ENCODE measurements at regions not wholly inside any gene's neighbourhood (a gene's known extent, or its start where the extent isn't known, plus 50 kb on each side); places are given as distances from the start of the nearest gene placed in this dataset.

GRCh38 chr10:59595593-59595992 is 114.1 kb downstream of the SLC16A9 start:
- H3K4me1 ChIP-seq = no peaks in the 10 kb centered on the region
- H3K4me3 ChIP-seq = no peak overlapping the region
- no peak overlapping the region for H3K27ac ChIP-seq
- H3K27me3 ChIP-seq = no peaks in the 10 kb centered on the region
- H3K36me3 ChIP-seq = no peaks in the 10 kb centered on the region
- no peak for DNase-seq
- no peaks in the 10 kb centered on the region for H3K9me3 ChIP-seq (replicated peaks)

DNA sequence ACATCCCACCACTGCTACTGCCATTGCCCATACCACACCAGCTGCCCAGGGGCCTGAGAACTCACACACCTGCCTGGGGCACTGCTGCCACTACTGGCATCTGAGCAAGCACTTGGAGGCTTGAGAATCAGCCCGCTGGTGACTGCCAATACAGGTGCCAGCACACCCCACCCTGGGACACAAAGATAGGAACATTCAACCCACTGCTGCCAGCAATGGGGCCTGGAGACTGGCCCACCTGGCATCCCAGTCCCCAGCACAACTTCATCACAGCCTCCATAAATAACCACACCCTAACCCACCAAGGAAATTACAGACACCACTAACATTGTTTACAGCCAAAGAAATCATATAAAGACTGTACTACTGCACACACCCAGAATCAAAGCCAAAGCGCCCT is 115.9 kb downstream of the SLC16A9 start:
- Histone ChIP-seq H3K4me3 (no peak overlapping the region), H3K27ac (no peak overlapping the region), H3K4me1 (no peaks in the 10 kb centered on the region), H3K36me3 (no peaks in the 10 kb centered on the region), H3K9me3 (replicated peaks) (no peaks in the 10 kb centered on the region), H3K27me3 (no peaks in the 10 kb centered on the region)
- DNase-seq = no peak

GRCh38 chr10:59589796-59590195 is 119.9 kb downstream of the SLC16A9 start:
- H3K27me3 ChIP-seq = no peaks in the 10 kb centered on the region
- no peaks in the 10 kb centered on the region for H3K9me3 ChIP-seq (replicated peaks)
- H3K36me3 ChIP-seq = no peaks in the 10 kb centered on the region
- H3K27ac ChIP-seq = no peak overlapping the region
- DNase-seq = no peak
- no peaks in the 10 kb centered on the region for H3K4me1 ChIP-seq
- no peak overlapping the region for H3K4me3 ChIP-seq

DNA sequence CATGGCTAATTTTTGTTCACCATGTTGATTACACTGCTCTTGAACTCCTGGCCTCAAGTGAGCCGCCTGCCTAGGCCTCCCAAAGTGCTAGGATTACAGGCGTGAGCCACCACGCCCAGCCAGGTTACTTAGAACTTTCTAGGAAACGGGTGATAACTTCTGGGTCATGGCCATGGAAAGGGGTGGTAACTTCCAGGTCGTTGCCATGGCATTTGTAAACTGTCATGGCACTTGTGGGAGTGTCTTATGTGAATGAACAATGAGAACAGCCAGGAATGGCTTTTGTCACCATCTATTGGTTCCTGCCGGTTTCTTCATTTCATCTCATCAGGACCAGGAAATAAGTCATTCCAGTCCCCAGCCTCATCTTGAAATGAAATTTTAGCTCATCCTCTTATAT is 120.9 kb downstream of the SLC16A9 start:
- DNase-seq = no peak
- Histone ChIP-seq H3K9me3 (replicated peaks) (no peaks in the 10 kb centered on the region), H3K4me3 (no peak overlapping the region), H3K27me3 (no peaks in the 10 kb centered on the region), H3K27ac (no peak overlapping the region), H3K36me3 (no peaks in the 10 kb centered on the region), H3K4me1 (no peaks in the 10 kb centered on the region)

DNA sequence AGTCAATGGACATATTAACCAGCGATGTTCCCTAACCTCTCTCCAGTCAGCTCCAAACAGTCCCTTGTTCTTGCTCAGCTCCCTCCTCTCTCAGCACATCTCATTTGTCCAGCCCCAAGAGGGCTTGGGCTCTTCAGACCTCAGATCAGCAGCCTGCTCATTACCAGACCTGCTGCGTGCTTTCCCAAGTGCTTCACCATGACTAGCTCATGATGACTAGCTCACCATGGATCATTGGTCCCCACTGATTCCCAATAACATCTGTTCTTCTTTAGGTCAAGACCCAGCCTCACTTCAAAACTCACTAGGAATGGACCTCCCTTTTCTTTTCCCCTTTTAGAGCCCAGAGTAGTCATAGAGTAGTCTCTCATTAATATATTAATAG is 121.9 kb downstream of the SLC16A9 start:
- H3K4me1 ChIP-seq = no peaks in the 10 kb centered on the region
- no peaks in the 10 kb centered on the region for H3K36me3 ChIP-seq
- DNase-seq = no peak
- H3K9me3 ChIP-seq (replicated peaks) = no peaks in the 10 kb centered on the region
- no peak overlapping the region for H3K4me3 ChIP-seq
- H3K27ac ChIP-seq = no peak overlapping the region
- H3K27me3 ChIP-seq = no peaks in the 10 kb centered on the region

DNA sequence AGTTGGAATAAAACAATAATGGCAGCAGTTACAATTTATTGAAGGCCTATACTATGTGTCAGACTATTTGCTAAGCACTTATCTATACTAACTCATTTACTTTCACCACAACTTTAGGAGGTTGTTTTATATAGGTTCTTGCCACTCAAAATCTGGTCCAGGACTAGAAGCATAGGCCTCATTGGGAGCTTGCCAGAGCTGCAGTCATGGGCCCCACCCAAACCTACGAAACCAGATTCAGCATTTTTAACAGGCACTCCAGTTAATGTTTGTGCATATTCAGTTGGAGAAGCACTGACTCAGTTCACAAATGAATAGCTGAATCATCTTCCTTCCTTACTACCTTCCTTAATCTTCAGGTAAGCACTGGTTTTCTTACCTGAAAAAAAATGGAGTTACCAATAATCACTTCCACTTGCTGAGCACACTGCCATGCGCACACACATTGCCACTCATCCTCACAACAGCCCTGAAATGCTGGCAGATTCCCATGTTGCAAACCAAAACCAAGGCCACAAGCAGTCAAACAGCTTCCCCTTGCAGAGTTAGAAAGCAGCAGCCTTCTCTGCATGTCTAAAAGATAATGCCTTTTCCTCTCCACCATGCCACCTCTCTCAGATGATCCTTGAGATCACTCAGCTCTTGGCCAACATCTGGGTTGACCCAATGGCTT is 122.4 kb downstream of the SLC16A9 start:
- Histone ChIP-seq H3K4me1 (no peaks in the 10 kb centered on the region), H3K27me3 (no peaks in the 10 kb centered on the region), H3K27ac (no peak overlapping the region), H3K9me3 (replicated peaks) (no peaks in the 10 kb centered on the region), H3K4me3 (no peak overlapping the region), H3K36me3 (no peaks in the 10 kb centered on the region)
- no peak for DNase-seq

- no peak for DNase-seq
- Histone ChIP-seq H3K36me3 (no peaks in the 10 kb centered on the region), H3K27me3 (no peaks in the 10 kb centered on the region), H3K9me3 (replicated peaks) (no peaks in the 10 kb centered on the region), H3K27ac (no peak overlapping the region), H3K4me3 (no peak overlapping the region), H3K4me1 (no peaks in the 10 kb centered on the region)
Measured at GRCh38 chr10:59586407-59586891, 123.2 kb downstream of the SLC16A9 start.

GRCh38 chr10:59585046-59585700 is 124.5 kb downstream of the SLC16A9 start:
- Histone ChIP-seq H3K4me3 (no peak overlapping the region), H3K4me1 (no peaks in the 10 kb centered on the region), H3K27me3 (no peaks in the 10 kb centered on the region), H3K36me3 (no peaks in the 10 kb centered on the region), H3K27ac (no peak overlapping the region), H3K9me3 (replicated peaks) (no peaks in the 10 kb centered on the region)
- peak in 1 of 2 experiments; percentile 4 for DNase-seq

DNA sequence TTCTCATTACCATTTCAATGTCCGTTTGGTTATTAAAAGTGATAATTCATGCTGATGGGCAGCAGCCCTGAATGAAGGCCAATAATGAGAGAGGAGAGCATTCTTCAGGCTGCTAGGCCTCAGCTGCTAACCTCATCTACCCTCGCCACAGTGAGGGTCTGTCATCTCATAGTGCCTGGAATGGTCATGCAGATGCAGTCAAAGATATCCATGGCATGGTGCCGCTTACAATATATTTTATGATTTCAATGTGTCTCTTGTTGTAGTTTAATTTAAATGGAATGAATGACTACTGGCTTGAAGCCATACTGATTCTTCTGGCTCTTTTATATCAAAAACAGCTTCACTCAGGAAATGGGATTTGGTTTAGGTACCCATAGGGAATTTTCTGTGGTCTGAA is 126.9 kb downstream of the SLC16A9 start:
- Histone ChIP-seq H3K27me3 (no peaks in the 10 kb centered on the region), H3K4me1 (no peaks in the 10 kb centered on the region), H3K4me3 (no peak overlapping the region), H3K36me3 (no peaks in the 10 kb centered on the region), H3K27ac (no peak overlapping the region), H3K9me3 (replicated peaks) (no peaks in the 10 kb centered on the region)
- no peak for DNase-seq

DNA sequence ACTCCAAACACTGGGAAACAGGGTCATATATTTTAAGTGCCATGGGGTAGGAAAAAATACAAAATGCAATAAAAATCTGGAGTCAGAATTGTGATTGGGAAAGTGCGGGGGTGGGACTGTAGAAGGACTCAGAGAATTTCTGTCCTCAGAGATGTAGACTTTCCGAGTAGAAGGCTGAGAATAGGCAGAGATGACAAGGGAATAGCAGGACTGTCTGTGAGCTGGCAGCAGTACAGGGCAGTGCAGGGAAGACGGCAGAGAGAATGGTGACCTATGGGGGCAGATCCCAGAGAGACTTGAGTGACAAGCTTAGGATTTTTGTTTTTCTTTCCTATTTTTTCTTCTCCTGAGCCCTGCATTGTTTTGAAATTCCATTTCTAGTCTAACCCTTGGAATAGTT is 127.6 kb downstream of the SLC16A9 start:
- no peaks in the 10 kb centered on the region for H3K4me1 ChIP-seq
- no peaks in the 10 kb centered on the region for H3K9me3 ChIP-seq (replicated peaks)
- no peaks in the 10 kb centered on the region for H3K27me3 ChIP-seq
- H3K4me3 ChIP-seq = no peak overlapping the region
- H3K36me3 ChIP-seq = no peaks in the 10 kb centered on the region
- no peak overlapping the region for H3K27ac ChIP-seq
- no peak for DNase-seq

DNA sequence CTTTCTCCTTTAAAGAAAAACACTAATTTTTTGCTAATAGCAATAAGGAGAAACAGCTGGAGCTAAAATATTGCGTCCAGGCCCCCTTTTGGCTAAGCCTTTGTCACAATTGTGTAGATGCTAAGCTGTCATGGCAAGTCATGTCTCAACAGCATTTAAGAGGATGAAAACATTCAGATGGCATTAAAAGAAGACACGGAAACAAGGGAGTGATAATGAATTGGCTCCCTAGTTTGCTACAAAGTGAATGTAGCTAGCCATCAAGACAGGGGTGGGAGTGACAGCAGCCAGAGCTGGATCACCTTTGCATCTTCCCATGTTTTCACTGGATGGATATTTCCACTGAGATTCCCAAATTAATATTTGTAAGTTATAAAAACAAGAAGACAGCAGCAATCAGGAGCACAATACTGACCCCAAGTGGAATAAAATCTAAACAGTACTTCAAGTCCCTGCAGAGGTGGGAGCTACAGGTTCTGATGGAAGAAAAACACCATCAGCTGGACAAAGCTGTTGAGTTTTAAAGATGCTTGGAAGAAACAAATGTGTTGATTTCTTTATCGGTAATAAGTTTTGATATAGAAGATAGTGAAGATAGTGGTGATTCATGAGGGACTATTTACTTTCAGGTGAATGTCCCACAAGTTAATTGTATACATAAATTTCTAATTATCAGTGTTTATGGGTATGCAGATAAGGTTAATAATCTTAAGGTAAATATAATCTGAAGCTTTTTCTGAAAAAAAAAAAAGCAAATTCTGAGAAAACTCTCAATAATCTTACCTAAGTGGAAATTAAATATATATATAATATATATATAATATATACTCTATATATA is 129.4 kb downstream of the SLC16A9 start:
- no peaks in the 10 kb centered on the region for H3K4me1 ChIP-seq
- H3K27me3 ChIP-seq = no peaks in the 10 kb centered on the region
- no peak overlapping the region for H3K27ac ChIP-seq
- no peaks in the 10 kb centered on the region for H3K9me3 ChIP-seq (replicated peaks)
- no peaks in the 10 kb centered on the region for H3K36me3 ChIP-seq
- DNase-seq = peak in 1 of 2 experiments; percentile 21
- H3K4me3 ChIP-seq = no peak overlapping the region

DNA sequence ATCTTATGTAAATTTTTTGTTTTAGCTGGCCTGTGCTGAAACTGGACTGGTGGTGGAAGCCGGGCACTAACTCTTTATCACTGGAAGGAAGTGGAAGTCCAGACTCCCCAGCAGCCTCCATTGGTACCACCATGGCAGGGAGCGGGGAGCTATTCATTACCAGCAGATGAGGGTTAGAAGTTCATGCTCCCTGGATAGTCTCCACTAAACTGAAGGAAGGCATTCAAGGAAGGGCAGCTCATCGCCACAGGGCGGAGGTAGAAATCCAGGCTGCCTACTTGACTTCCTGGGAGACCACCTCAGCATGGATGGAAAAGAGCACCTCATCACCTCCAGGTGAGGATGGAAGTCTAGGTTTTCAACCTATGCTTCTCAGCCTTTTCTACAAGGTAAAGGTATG is 130.9 kb downstream of the SLC16A9 start:
- Histone ChIP-seq H3K9me3 (replicated peaks) (no peaks in the 10 kb centered on the region), H3K27ac (no peak overlapping the region), H3K36me3 (no peaks in the 10 kb centered on the region), H3K4me3 (no peak overlapping the region), H3K27me3 (no peaks in the 10 kb centered on the region), H3K4me1 (no peaks in the 10 kb centered on the region)
- DNase-seq = no peak

DNA sequence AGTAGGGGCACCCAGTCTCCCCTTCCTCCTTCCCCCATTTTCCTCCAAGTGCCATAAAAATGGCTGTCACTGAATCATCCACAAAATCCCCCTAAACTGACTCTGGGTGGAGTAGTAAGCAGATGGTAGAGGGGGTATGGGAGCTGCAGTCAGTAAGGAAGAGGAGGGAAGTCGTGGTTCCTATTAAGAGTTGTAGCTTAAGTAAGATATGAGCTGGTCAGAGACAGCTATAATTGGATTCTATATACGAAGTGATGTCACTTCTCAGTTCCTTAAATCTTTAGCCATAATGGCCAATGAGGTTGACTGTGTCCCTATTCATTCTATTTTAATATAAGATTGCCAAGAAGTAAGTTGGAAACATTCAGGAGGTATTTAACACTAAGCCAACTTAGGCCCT is 131.7 kb downstream of the SLC16A9 start:
- no peak for DNase-seq
- H3K36me3 ChIP-seq = no peaks in the 10 kb centered on the region
- no peak overlapping the region for H3K27ac ChIP-seq
- no peaks in the 10 kb centered on the region for H3K9me3 ChIP-seq (replicated peaks)
- H3K27me3 ChIP-seq = no peaks in the 10 kb centered on the region
- no peak overlapping the region for H3K4me3 ChIP-seq
- H3K4me1 ChIP-seq = no peaks in the 10 kb centered on the region

GRCh38 chr10:59575269-59575668 is 134.4 kb downstream of the SLC16A9 start:
- Histone ChIP-seq H3K4me1 (no peaks in the 10 kb centered on the region), H3K9me3 (replicated peaks) (no peaks in the 10 kb centered on the region), H3K36me3 (no peaks in the 10 kb centered on the region), H3K27ac (no peak overlapping the region), H3K4me3 (no peak overlapping the region), H3K27me3 (no peaks in the 10 kb centered on the region)
- DNase-seq = no peak

- Histone ChIP-seq H3K36me3 (no peaks in the 10 kb centered on the region), H3K4me1 (no peaks in the 10 kb centered on the region), H3K4me3 (no peak overlapping the region), H3K9me3 (replicated peaks) (no peaks in the 10 kb centered on the region), H3K27me3 (no peaks in the 10 kb centered on the region), H3K27ac (no peak overlapping the region)
- DNase-seq = no peak
Measured at GRCh38 chr10:59563531-59563930, 146.1 kb downstream of the SLC16A9 start.
